WTC11 (cell line): ENCODE measurements at regions not wholly inside any gene's neighbourhood (a gene's known extent, or its start where the extent isn't known, plus 50 kb on each side); places are given as distances from the start of the nearest gene placed in this dataset.

Experiments
- ATAC-seq: fragments of 200-7000 bp; cut with Tn5 transposase; 2 replicates; pipeline ENCODE4 v1.10.0; 2021; ENCODE audit warnings: mild to moderate bottlenecking, moderate library complexity
- CTCF ChIA-PET: fragments of 300-600 bp; sonication (Branson Sonifier 250); formaldehyde crosslinking; loops from one replicate; lab custom pipeline; 2021; ENCODE audit warnings: antibody characterized with exemption; lab: Charles Lee
- POLR2A ChIA-PET: fragments of 350-600 bp; sonication (Branson Sonifier 250); formaldehyde crosslinking; loops from one replicate; lab custom pipeline; 2021; ENCODE audit warnings: antibody characterized with exemption; lab: Charles Lee
- DNase-seq: peaks from one replicate; pipeline ENCODE4 v3.0.0; 2021; ENCODE audit warnings: low spot score
- H3K27ac Mint-ChIP-seq: 2 replicates; pipeline ENCODE4 v1.8.0; 2021; ENCODE audit warnings: mixed read lengths
- H3K27me3 Mint-ChIP-seq: 2 replicates; pipeline ENCODE4 v1.8.0; 2021; ENCODE audit warnings: low read depth, mild to moderate bottlenecking, moderate library complexity, mixed read lengths
- H3K36me3 Mint-ChIP-seq: 2 replicates; pipeline ENCODE4 v1.8.0; 2021; ENCODE audit warnings: mixed read lengths
- H3K4me1 Mint-ChIP-seq: 2 replicates; pipeline ENCODE4 v1.8.0; 2022; ENCODE audit warnings: mixed read lengths
- H3K4me3 Mint-ChIP-seq: 2 replicates; pipeline ENCODE4 v1.8.0; 2021; ENCODE audit warnings: mild to moderate bottlenecking, moderate library complexity, mixed read lengths
- H3K9me3 Mint-ChIP-seq: 2 replicates; pipeline ENCODE4 v1.8.0; 2021; ENCODE audit warnings: mixed read lengths
- EMX1 ChIP-seq: fragments of 250-450 bp; sonication (Bioruptor Pico); IDR thresholded peaks from 2 replicates; pipeline ENCODE4 v1.8.0; 2021; ENCODE audit warnings: mild to moderate bottlenecking
- FOXJ3 ChIP-seq: sonication (generic); formaldehyde crosslinking; IDR thresholded peaks from 2 replicates; pipeline ENCODE4 v1.9.0; 2021; ENCODE audit warnings: missing genetic modification reagents, mild to moderate bottlenecking, borderline replicate concordance
- KAT7 ChIP-seq: sonication (generic); formaldehyde crosslinking; IDR thresholded peaks from 2 replicates; pipeline ENCODE4 v1.8.1; 2023; ENCODE audit warnings: missing genetic modification reagents, mild to moderate bottlenecking, borderline replicate concordance
- NFE2L1 ChIP-seq: sonication (generic); formaldehyde crosslinking; IDR thresholded peaks from 2 replicates; pipeline ENCODE4 v1.8.1; 2023; ENCODE audit warnings: missing genetic modification reagents
- NR3C1 ChIP-seq: sonication (generic); formaldehyde crosslinking; conservative IDR thresholded peaks from 2 replicates; pipeline ENCODE4 v1.8.1; 2023; ENCODE audit warnings: low read depth, mild to moderate bottlenecking, missing genetic modification reagents
- OVOL2 ChIP-seq: fragments of 250-450 bp; sonication (Bioruptor Pico); IDR thresholded peaks from 2 replicates; pipeline ENCODE4 v1.9.0; 2021; ENCODE audit warnings: mild to moderate bottlenecking, borderline replicate concordance
- SMAD3 ChIP-seq: sonication (generic); formaldehyde crosslinking; IDR thresholded peaks from 2 replicates; pipeline ENCODE4 v1.8.0; 2022; ENCODE audit warnings: missing genetic modification reagents, mild to moderate bottlenecking, borderline replicate concordance
- SOX15 ChIP-seq: fragments of 250-450 bp; sonication (Bioruptor Pico); IDR thresholded peaks from 2 replicates; pipeline ENCODE4 v1.9.0; 2021; ENCODE audit warnings: mild to moderate bottlenecking
- SP1 ChIP-seq: sonication (generic); formaldehyde crosslinking; conservative IDR thresholded peaks from 2 replicates; pipeline ENCODE4 v1.8.1; 2022; ENCODE audit warnings: missing genetic modification reagents
- TEAD1 ChIP-seq: sonication (generic); formaldehyde crosslinking; IDR thresholded peaks from 2 replicates; pipeline ENCODE4 v1.8.0; 2022; ENCODE audit warnings: mild to moderate bottlenecking, missing genetic modification reagents
- TP53 ChIP-seq: sonication (generic); formaldehyde crosslinking; IDR thresholded peaks from 2 replicates; pipeline ENCODE4 v1.8.1; 2023; ENCODE audit warnings: mild to moderate bottlenecking, missing genetic modification reagents
- ZNF396 ChIP-seq: fragments of 250-450 bp; sonication (Bioruptor Pico); IDR thresholded peaks from 2 replicates; pipeline ENCODE4 v1.8.0; 2021; ENCODE audit warnings: mild to moderate bottlenecking, moderate library complexity, borderline replicate concordance
- ZNF423 ChIP-seq: fragments of 250-450 bp; sonication (Bioruptor Pico); IDR thresholded peaks from 2 replicates; pipeline ENCODE4 v2.1.2; 2022; ENCODE audit warnings: mild to moderate bottlenecking, moderate library complexity
- TF ChIP-seq, protein P1 (sequence below): sonication (generic); formaldehyde crosslinking; IDR thresholded peaks from 2 replicates; pipeline ENCODE4 v1.8.0; 2023; ENCODE audit warnings: missing genetic modification reagents, mild to moderate bottlenecking, borderline replicate concordance
- TF ChIP-seq, protein P2 (sequence below): sonication (generic); formaldehyde crosslinking; IDR thresholded peaks from 2 replicates; pipeline ENCODE4 v1.8.1; 2023; ENCODE audit warnings: mild to moderate bottlenecking, missing genetic modification reagents
- TF ChIP-seq, protein P3 (sequence below): fragments of 250-450 bp; sonication (Bioruptor Pico); IDR thresholded peaks from 2 replicates; pipeline ENCODE4 v1.9.0; 2021; ENCODE audit warnings: mild to moderate bottlenecking
- TF ChIP-seq, protein P4 (sequence below): fragments of 250-450 bp; sonication (Bioruptor Pico); IDR thresholded peaks from 2 replicates; pipeline ENCODE4 v1.8.0; 2021; ENCODE audit warnings: mild to moderate bottlenecking
- TF ChIP-seq, protein P5 (sequence below): sonication (generic); formaldehyde crosslinking; IDR thresholded peaks from 2 replicates; pipeline ENCODE4 v1.8.1; 2022; ENCODE audit warnings: low read depth, missing genetic modification reagents, borderline replicate concordance
- TF ChIP-seq, protein P6 (sequence below): sonication (generic); formaldehyde crosslinking; IDR thresholded peaks from 2 replicates; pipeline ENCODE4 v1.8.1; 2023; ENCODE audit warnings: mild to moderate bottlenecking, missing genetic modification reagents, moderate library complexity

DNA sequence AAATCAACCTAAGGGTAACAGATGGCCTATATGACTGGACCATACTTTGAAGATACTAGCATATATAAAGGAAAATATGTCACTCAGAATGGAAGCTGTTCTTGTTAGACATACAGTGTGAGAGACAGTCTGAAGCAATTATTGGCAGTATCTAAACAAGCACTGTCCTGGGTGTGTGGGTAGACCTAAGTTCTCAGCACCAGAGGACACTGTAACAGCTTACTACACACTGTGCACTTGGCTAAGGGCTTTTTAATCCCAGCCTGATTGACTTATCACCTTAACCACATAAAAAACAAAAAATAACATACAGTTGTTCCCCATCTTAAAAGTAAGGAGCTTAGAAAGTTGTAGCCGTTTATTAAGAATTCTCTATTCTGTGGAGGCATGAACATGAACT, 1066.1 kb upstream of the FANCL start:
- H3K27ac Mint-ChIP-seq: no peak overlapping the region
- no peak overlapping the region for H3K4me3 Mint-ChIP-seq
- POLR2A ChIA-PET: no interaction called here
- H3K27me3 Mint-ChIP-seq: no peaks in the 10 kb centered on the region
- H3K4me1 Mint-ChIP-seq: no peaks in the 10 kb centered on the region
- CTCF ChIA-PET: no interaction called here
- DNase-seq (no peak), ATAC-seq (no peak)
- H3K9me3 Mint-ChIP-seq: no peaks in the 10 kb centered on the region
- no peaks in the 10 kb centered on the region for H3K36me3 Mint-ChIP-seq
- TF ChIP-seq EMX1 (CRISPR knock-in tag) (no peak), TEAD1 (CRISPR knock-in tag) (no peak), ZNF396 (no peak), NFE2L1 (no peak), OVOL2 (no peak), SP1 (no peak), SMAD3 (CRISPR knock-in tag) (no peak), SOX15 (CRISPR knock-in tag) (no peak), TP53 (CRISPR knock-in tag) (no peak), NR3C1 (CRISPR knock-in tag) (no peak)
- TF ChIP-seq, protein P1, sequence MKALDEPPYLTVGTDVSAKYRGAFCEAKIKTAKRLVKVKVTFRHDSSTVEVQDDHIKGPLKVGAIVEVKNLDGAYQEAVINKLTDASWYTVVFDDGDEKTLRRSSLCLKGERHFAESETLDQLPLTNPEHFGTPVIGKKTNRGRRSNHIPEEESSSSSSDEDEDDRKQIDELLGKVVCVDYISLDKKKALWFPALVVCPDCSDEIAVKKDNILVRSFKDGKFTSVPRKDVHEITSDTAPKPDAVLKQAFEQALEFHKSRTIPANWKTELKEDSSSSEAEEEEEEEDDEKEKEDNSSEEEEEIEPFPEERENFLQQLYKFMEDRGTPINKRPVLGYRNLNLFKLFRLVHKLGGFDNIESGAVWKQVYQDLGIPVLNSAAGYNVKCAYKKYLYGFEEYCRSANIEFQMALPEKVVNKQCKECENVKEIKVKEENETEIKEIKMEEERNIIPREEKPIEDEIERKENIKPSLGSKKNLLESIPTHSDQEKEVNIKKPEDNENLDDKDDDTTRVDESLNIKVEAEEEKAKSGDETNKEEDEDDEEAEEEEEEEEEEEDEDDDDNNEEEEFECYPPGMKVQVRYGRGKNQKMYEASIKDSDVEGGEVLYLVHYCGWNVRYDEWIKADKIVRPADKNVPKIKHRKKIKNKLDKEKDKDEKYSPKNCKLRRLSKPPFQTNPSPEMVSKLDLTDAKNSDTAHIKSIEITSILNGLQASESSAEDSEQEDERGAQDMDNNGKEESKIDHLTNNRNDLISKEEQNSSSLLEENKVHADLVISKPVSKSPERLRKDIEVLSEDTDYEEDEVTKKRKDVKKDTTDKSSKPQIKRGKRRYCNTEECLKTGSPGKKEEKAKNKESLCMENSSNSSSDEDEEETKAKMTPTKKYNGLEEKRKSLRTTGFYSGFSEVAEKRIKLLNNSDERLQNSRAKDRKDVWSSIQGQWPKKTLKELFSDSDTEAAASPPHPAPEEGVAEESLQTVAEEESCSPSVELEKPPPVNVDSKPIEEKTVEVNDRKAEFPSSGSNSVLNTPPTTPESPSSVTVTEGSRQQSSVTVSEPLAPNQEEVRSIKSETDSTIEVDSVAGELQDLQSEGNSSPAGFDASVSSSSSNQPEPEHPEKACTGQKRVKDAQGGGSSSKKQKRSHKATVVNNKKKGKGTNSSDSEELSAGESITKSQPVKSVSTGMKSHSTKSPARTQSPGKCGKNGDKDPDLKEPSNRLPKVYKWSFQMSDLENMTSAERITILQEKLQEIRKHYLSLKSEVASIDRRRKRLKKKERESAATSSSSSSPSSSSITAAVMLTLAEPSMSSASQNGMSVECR (CRISPR knock-in tag): no peak
- TF ChIP-seq, protein P2, sequence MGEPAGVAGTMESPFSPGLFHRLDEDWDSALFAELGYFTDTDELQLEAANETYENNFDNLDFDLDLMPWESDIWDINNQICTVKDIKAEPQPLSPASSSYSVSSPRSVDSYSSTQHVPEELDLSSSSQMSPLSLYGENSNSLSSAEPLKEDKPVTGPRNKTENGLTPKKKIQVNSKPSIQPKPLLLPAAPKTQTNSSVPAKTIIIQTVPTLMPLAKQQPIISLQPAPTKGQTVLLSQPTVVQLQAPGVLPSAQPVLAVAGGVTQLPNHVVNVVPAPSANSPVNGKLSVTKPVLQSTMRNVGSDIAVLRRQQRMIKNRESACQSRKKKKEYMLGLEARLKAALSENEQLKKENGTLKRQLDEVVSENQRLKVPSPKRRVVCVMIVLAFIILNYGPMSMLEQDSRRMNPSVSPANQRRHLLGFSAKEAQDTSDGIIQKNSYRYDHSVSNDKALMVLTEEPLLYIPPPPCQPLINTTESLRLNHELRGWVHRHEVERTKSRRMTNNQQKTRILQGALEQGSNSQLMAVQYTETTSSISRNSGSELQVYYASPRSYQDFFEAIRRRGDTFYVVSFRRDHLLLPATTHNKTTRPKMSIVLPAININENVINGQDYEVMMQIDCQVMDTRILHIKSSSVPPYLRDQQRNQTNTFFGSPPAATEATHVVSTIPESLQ (CRISPR knock-in tag): no peak
- TF ChIP-seq, protein P3, sequence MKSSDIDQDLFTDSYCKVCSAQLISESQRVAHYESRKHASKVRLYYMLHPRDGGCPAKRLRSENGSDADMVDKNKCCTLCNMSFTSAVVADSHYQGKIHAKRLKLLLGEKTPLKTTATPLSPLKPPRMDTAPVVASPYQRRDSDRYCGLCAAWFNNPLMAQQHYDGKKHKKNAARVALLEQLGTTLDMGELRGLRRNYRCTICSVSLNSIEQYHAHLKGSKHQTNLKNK (CRISPR knock-in tag): no peak

DNA sequence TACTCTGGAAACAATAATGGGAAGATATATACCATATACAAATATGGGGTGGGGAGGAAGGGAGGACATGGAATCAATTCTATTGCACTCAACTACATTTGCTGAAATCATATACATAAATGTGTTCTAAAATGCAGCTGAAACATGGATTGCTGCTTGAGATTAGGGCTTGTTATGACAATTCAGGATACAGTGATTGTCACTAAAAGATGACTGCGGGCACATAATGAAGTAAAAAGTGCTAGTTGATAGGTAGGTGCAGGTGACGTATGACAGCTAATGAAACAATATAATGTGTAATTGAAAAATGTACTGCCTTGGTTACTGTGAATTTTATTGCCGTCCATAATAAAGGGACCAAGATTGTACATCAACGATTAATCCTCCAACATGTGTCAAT, 1062.1 kb upstream of the FANCL start:
- Mint-ChIP-seq H3K4me3 (no peak overlapping the region), H3K27ac (no peak overlapping the region), H3K36me3 (no peaks in the 10 kb centered on the region), H3K9me3 (no peaks in the 10 kb centered on the region), H3K4me1 (peaks cover 10% of the 10 kb centered on the region), H3K27me3 (no peaks in the 10 kb centered on the region)
- CTCF ChIA-PET: no interaction called here
- TF ChIP-seq, protein P4, sequence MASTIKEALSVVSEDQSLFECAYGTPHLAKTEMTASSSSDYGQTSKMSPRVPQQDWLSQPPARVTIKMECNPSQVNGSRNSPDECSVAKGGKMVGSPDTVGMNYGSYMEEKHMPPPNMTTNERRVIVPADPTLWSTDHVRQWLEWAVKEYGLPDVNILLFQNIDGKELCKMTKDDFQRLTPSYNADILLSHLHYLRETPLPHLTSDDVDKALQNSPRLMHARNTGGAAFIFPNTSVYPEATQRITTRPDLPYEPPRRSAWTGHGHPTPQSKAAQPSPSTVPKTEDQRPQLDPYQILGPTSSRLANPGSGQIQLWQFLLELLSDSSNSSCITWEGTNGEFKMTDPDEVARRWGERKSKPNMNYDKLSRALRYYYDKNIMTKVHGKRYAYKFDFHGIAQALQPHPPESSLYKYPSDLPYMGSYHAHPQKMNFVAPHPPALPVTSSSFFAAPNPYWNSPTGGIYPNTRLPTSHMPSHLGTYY: no peak
- no peak for TF ChIP-seq ZNF423 (CRISPR knock-in tag)
- POLR2A ChIA-PET: no interaction called here
- ATAC-seq (no peak), DNase-seq (no peak)

DNA sequence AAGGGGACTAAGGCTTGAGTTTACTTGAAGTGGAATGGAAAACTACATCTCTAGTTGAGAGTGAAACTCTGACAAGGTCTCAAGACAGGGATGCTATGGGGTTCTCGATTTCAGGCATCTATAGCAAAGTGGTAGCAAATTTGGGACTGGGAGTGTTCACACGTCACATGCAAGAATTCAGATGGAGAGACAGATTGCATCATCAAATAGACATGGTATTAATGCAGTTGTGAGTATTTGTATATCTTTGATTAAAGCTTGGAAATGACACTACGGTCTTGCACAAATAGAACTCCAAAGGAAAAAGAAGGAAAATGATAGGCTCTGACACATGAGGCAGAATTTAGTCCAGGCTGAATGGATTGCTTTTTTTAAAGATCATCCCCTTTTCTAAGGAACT, 1061.6 kb upstream of the FANCL start:
- Mint-ChIP-seq H3K9me3 (no peaks in the 10 kb centered on the region), H3K27ac (no peak overlapping the region), H3K4me1 (peaks cover 14% of the 10 kb centered on the region), H3K4me3 (no peak overlapping the region), H3K36me3 (no peaks in the 10 kb centered on the region), H3K27me3 (no peaks in the 10 kb centered on the region)
- ChIA-PET POLR2A (no interaction called here), CTCF (interaction anchor here (1.7 to 2.1 kb wide), 3 partner anchors 27 to 282 kb away, joined by 4 to 18 read pairs (median 6); no protein-coding TSS in a partner anchor)
- DNase-seq (no peak), ATAC-seq (no peak)
- TF ChIP-seq, protein P5, sequence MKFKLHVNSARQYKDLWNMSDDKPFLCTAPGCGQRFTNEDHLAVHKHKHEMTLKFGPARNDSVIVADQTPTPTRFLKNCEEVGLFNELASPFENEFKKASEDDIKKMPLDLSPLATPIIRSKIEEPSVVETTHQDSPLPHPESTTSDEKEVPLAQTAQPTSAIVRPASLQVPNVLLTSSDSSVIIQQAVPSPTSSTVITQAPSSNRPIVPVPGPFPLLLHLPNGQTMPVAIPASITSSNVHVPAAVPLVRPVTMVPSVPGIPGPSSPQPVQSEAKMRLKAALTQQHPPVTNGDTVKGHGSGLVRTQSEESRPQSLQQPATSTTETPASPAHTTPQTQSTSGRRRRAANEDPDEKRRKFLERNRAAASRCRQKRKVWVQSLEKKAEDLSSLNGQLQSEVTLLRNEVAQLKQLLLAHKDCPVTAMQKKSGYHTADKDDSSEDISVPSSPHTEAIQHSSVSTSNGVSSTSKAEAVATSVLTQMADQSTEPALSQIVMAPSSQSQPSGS (CRISPR knock-in tag): no peak
- TF ChIP-seq, protein P6, sequence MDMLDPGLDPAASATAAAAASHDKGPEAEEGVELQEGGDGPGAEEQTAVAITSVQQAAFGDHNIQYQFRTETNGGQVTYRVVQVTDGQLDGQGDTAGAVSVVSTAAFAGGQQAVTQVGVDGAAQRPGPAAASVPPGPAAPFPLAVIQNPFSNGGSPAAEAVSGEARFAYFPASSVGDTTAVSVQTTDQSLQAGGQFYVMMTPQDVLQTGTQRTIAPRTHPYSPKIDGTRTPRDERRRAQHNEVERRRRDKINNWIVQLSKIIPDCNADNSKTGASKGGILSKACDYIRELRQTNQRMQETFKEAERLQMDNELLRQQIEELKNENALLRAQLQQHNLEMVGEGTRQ: no peak
- no peak for TF ChIP-seq KAT7
- no peak for TF ChIP-seq FOXJ3
- TF ChIP-seq, protein P1 (CRISPR knock-in tag): no peak
